ENCODE measurements at regions not wholly inside any gene's neighbourhood (a gene's known extent, or its start where the extent isn't known, plus 50 kb on each side); places are given as distances from the start of the nearest gene placed in this dataset.
"Not testable (repeated sequence)": the region's sequence is repeated elsewhere in the genome, so short reads cannot be mapped to it uniquely, and the experiment has no call there.

- DNase-seq, result no peak
Observed at GRCh38 chr18:10121786-10122515, 208.1 kb downstream of the VAPA start.

- no peak for DNase-seq
Observed at GRCh38 chr18:10122988-10123950, 209.5 kb downstream of the VAPA start.

GRCh38 chr18:10124071-10124470 lies 210.3 kb downstream of the VAPA start:
- no peak for DNase-seq

- no peak for DNase-seq
Observed at GRCh38 chr18:10124557-10124956, 210.7 kb downstream of the VAPA start.

GRCh38 chr18:10124967-10125366 lies 211.2 kb downstream of the VAPA start:
- DNase-seq, result no peak

GRCh38 chr18:10127729-10128128 lies 213.9 kb downstream of the VAPA start:
- DNase-seq, result no peak

- DNase-seq, result no peak
Observed at GRCh38 chr18:10128921-10129501, 215.2 kb downstream of the VAPA start.

- DNase-seq, result no peak
Observed at GRCh38 chr18:10130606-10131005, 216.8 kb downstream of the VAPA start.

GRCh38 chr18:10131081-10131459 lies 217.3 kb downstream of the VAPA start:
- no peak for DNase-seq

GRCh38 chr18:10131460-10132395 lies 217.9 kb downstream of the VAPA start:
- DNase-seq, result no peak

- no peak for DNase-seq
Observed at GRCh38 chr18:10133516-10133915, 219.7 kb downstream of the VAPA start.

GRCh38 chr18:10134204-10134603 lies 220.4 kb downstream of the VAPA start:
- no peak for DNase-seq

GRCh38 chr18:10134749-10135148 lies 220.9 kb downstream of the VAPA start:
- DNase-seq, result not testable (repeated sequence)

- no peak for DNase-seq
Observed at GRCh38 chr18:10135302-10135926, 221.6 kb downstream of the VAPA start.

GRCh38 chr18:10138719-10139118 lies 224.9 kb downstream of the VAPA start:
- DNase-seq, result no peak

- no peak for DNase-seq
Observed at GRCh38 chr18:10139783-10140410, 226.1 kb downstream of the VAPA start.

- DNase-seq, result no peak
Observed at GRCh38 chr18:10140461-10141282, 226.9 kb downstream of the VAPA start.

- DNase-seq, result no peak
Observed at GRCh38 chr18:10141559-10141958, 227.7 kb downstream of the VAPA start.

- no peak for DNase-seq
Observed at GRCh38 chr18:10142056-10142455, 228.2 kb downstream of the VAPA start.

- no peak for DNase-seq
Observed at GRCh38 chr18:10142496-10143160, 228.8 kb downstream of the VAPA start.
